ENCODE measurements at regions not wholly inside any gene's neighbourhood (a gene's known extent, or its start where the extent isn't known, plus 50 kb on each side); places are given as distances from the start of the nearest gene placed in this dataset.

DNA sequence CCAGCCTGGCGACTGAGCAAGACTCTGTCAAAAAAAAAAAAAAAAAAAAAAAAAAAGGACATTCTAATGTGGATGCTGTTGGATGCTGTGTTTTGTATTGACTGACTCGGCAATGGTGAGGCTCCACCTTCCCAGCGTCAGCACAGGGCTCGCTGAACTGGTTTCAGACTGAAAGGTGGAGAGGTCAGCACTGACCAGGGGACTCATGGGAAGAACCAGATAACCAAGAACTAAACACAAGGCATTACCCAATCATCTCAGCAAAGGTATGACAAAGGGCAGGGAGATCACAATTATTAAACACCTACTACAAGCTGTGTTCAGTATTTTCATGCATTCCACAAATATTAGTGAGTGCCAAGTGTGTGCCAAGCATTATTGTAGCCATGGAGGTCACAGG lies 103.2 kb downstream of the LRATD1 start:
- Histone ChIP-seq H3K4me1 (ENCODE audit: insufficient read depth, low read length) (no peaks in the 10 kb centered on the region), H4K20me1 (ENCODE audit: low read length) (no peaks in the 10 kb centered on the region), H3K4me3 (ENCODE audit: low read length) (no peak overlapping the region), H3F3A (ENCODE audit: low read length, unreplicated experiment) (no peaks in the 10 kb centered on the region), H3K9me3 (ENCODE audit: low read length) (no peaks in the 10 kb centered on the region), H3K36me3 (ENCODE audit: low read depth, low read length) (no peaks in the 10 kb centered on the region), H3K27me3 (ENCODE audit: low read length) (no peaks in the 10 kb centered on the region), H3K27ac (ENCODE audit: low read length) (no peak overlapping the region), H3K4me2 (ENCODE audit: low read length) (no peak overlapping the region), H3K79me2 (ENCODE audit: low read length) (no peaks in the 10 kb centered on the region), H3K9me2 (replicated peaks; ENCODE audit: low read length) (no peaks in the 10 kb centered on the region), H2AFZ (ENCODE audit: low read length) (no peak overlapping the region), H3K9ac (ENCODE audit: low read length) (no peak overlapping the region)
- POLR2A ChIA-PET (ENCODE audit: unreplicated experiment), result no interaction called here
- BruUV-seq (replicated peaks), result no TSS peak
- CTCF ChIA-PET, result no interaction called here
- TF ChIP-seq EZH2 (IDR thresholded peaks at IDR 0.05; ENCODE audit: low read length, unreplicated experiment), result no peak
- no peak for TF ChIP-seq EZH2phosphoT487 (IDR thresholded peaks at IDR 0.05; ENCODE audit: borderline replicate concordance, low read length)
- TF ChIP-seq, protein P1, sequence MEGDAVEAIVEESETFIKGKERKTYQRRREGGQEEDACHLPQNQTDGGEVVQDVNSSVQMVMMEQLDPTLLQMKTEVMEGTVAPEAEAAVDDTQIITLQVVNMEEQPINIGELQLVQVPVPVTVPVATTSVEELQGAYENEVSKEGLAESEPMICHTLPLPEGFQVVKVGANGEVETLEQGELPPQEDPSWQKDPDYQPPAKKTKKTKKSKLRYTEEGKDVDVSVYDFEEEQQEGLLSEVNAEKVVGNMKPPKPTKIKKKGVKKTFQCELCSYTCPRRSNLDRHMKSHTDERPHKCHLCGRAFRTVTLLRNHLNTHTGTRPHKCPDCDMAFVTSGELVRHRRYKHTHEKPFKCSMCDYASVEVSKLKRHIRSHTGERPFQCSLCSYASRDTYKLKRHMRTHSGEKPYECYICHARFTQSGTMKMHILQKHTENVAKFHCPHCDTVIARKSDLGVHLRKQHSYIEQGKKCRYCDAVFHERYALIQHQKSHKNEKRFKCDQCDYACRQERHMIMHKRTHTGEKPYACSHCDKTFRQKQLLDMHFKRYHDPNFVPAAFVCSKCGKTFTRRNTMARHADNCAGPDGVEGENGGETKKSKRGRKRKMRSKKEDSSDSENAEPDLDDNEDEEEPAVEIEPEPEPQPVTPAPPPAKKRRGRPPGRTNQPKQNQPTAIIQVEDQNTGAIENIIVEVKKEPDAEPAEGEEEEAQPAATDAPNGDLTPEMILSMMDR (conservative IDR thresholded peaks at IDR 0.05; ENCODE audit: low read depth, low read length), result no peak
- peak; percentile 23 for DNase-seq
- no peak for ATAC-seq
- intact Hi-C loops (cut with micrococcal nuclease), result no loop called here

DNA sequence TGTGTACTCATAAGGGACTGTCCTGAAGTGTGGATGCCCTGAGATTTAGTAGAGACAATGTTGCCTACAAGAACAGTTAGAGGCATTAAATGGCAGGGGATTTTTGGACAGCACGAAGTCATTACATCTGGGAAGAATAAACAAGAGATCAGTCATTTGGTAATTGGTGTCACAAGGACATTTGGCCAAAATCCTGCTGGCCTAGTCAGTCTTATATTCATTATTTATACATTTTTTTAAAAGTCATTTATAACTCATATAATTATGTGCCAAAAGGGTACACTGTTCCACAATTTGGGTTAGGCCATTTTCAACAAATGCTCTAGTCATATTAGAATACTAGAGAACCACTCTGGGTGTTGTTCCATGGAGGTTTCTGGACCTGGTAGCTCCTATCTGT lies 104.7 kb downstream of the LRATD1 start:
- no peaks in the 10 kb centered on the region for H3K9me3 ChIP-seq (ENCODE audit: low read length)
- H3K79me2 ChIP-seq (ENCODE audit: low read length), result no peaks in the 10 kb centered on the region
- H2AFZ ChIP-seq (ENCODE audit: low read length), result no peak overlapping the region
- H3K4me3 ChIP-seq (ENCODE audit: low read length), result no peak overlapping the region
- no peaks in the 10 kb centered on the region for H3K4me1 ChIP-seq (ENCODE audit: insufficient read depth, low read length)
- H3K4me2 ChIP-seq (ENCODE audit: low read length), result no peak overlapping the region
- intact Hi-C loops (cut with micrococcal nuclease), result no loop called here
- no peaks in the 10 kb centered on the region for H3K9me2 ChIP-seq (replicated peaks; ENCODE audit: low read length)
- no peaks in the 10 kb centered on the region for H4K20me1 ChIP-seq (ENCODE audit: low read length)
- BruUV-seq (replicated peaks), result no TSS peak
- no peaks in the 10 kb centered on the region for H3K27me3 ChIP-seq (ENCODE audit: low read length)
- TF ChIP-seq EZH2phosphoT487 (IDR thresholded peaks at IDR 0.05; ENCODE audit: borderline replicate concordance, low read length) (no peak), EZH2 (IDR thresholded peaks at IDR 0.05; ENCODE audit: low read length, unreplicated experiment) (no peak)
- TF ChIP-seq, protein P1 (conservative IDR thresholded peaks at IDR 0.05; ENCODE audit: low read depth, low read length), result no peak
- ATAC-seq (no peak), DNase-seq (no peak)
- H3K9ac ChIP-seq (ENCODE audit: low read length), result no peak overlapping the region
- H3K36me3 ChIP-seq (ENCODE audit: low read depth, low read length), result no peaks in the 10 kb centered on the region
- ChIA-PET POLR2A (ENCODE audit: unreplicated experiment) (no interaction called here), CTCF (no interaction called here)
- no peaks in the 10 kb centered on the region for H3F3A ChIP-seq (ENCODE audit: low read length, unreplicated experiment)
- H3K27ac ChIP-seq (ENCODE audit: low read length), result no peak overlapping the region

DNA sequence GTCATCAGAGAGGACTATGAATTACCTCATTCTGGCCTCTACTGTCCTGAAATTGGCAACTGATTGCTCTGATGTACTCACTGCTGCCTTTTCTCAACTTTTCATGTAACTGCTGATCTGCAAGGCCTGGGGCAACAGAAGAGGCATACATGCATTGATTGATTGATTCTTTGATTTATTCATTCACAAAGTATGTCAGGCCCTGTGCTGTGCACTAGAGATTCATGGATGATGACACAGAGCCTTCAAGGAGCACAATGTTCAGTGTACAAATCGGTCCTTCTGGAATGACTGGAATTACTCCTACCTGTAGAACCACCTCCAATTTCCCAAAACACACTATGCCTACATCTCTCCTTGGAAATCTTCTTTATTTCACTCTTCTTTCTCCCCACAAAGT lies 111.3 kb downstream of the LRATD1 start:
- Histone ChIP-seq H3K79me2 (ENCODE audit: low read length) (no peaks in the 10 kb centered on the region), H3K9ac (ENCODE audit: low read length) (no peak overlapping the region), H3K27ac (ENCODE audit: low read length) (no peak overlapping the region), H3K9me2 (replicated peaks; ENCODE audit: low read length) (no peaks in the 10 kb centered on the region), H3K27me3 (ENCODE audit: low read length) (no peaks in the 10 kb centered on the region), H3K4me2 (ENCODE audit: low read length) (no peak overlapping the region), H3K36me3 (ENCODE audit: low read depth, low read length) (no peaks in the 10 kb centered on the region), H3K4me3 (ENCODE audit: low read length) (no peak overlapping the region), H3F3A (ENCODE audit: low read length, unreplicated experiment) (no peaks in the 10 kb centered on the region), H4K20me1 (ENCODE audit: low read length) (no peaks in the 10 kb centered on the region), H3K9me3 (ENCODE audit: low read length) (no peaks in the 10 kb centered on the region), H3K4me1 (ENCODE audit: insufficient read depth, low read length) (no peaks in the 10 kb centered on the region), H2AFZ (ENCODE audit: low read length) (no peak overlapping the region)
- POLR2A ChIA-PET (ENCODE audit: unreplicated experiment), result no interaction called here
- BruUV-seq (replicated peaks), result no TSS peak
- TF ChIP-seq EZH2 (IDR thresholded peaks at IDR 0.05; ENCODE audit: low read length, unreplicated experiment), result no peak
- TF ChIP-seq EZH2phosphoT487 (IDR thresholded peaks at IDR 0.05; ENCODE audit: borderline replicate concordance, low read length), result no peak
- TF ChIP-seq, protein P1 (conservative IDR thresholded peaks at IDR 0.05; ENCODE audit: low read depth, low read length), result no peak
- CTCF ChIA-PET, result no interaction called here
- DNase-seq, result no peak
- ATAC-seq, result no peak
- intact Hi-C loops (cut with micrococcal nuclease), result no loop called here

Data from PC-3 (cell line).